LHCN-M2 (cell line): ENCODE measurements at regions not wholly inside any gene's neighbourhood (a gene's known extent, or its start where the extent isn't known, plus 50 kb on each side); places are given as distances from the start of the nearest gene placed in this dataset.
A peak's percentile ranks its signal among the peaks of the same experiment; 100 is the strongest.
"Not testable (repeated sequence)": the region's sequence is repeated elsewhere in the genome, so short reads cannot be mapped to it uniquely, and the experiment has no call there.

Source experiments
- DNase-seq: peaks from one replicate; pipeline ENCODE4 v3.0.0-alpha.2; 2012; ENCODE audit warnings: low read depth

DNA sequence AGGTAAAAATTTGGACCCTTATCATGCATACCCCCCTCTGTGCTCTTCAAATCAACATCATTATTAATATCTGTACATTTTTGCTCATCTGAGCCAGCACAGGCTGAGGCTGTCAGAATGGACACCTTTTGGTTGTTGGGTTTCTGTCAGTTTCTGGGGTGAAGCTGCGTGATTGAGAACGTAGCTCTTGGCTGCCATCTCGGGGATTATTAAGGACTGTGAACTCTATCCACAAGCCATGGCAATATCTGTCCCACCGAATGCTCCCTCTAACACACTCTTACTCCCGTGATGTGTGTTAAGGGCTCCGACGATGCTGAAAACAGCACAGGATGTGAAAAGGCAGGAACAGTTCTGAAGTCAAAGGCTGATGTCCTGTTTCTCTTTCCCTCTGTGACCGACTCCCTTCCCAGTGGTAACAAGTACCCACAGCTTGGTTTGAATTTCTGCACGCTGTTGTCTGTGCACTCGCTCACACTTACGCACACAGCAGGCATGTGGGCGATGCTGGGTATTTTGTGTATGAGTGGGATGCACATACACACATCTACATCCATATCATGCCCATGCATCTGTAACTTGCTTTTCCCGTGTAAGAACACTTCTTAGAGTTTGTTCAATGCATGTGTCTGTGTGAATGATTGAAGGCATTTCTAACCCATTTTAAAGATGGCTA lies 405.6 kb downstream of the TMEM121 start:
- DNase-seq = no peak

DNA sequence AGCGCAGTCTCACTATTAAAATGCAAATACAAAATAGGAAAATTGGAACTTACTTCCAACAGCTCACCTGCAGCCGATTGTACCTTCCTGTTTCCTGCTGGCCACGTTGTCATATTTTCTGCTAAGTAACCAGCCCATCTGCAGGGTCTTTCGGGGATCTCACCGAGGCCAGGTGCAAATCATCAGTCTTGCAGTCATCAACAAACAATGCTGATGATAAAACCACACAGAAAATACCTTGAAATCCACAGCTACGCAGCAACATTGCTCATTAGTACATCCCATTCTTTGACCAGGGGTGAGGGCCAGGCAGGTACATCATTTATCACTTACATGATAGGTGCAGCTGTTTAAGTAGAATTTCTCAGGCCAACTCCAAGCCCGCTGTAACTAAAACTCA lies 406.9 kb downstream of the TMEM121 start:
- DNase-seq = no peak

DNA sequence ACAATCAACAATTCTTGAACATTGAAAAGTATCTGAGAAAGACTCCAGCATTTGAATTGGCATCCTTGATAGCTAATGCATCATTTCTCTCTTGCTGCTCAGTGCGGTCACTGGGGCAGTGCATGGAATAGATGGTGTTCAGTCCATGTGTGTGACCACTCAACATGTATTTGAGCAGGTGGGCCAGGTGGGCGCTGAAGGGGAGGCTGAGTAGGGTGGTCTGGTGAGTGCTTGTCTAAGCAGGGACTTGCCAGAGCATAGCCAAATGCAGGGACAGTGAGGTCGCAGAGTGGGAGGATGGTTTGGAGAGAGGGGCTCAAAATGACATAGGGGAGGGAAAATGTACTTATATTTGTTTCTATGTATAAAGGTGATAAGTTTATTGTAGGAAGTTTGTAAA lies 409.0 kb downstream of the TMEM121 start:
- no peak for DNase-seq

DNA sequence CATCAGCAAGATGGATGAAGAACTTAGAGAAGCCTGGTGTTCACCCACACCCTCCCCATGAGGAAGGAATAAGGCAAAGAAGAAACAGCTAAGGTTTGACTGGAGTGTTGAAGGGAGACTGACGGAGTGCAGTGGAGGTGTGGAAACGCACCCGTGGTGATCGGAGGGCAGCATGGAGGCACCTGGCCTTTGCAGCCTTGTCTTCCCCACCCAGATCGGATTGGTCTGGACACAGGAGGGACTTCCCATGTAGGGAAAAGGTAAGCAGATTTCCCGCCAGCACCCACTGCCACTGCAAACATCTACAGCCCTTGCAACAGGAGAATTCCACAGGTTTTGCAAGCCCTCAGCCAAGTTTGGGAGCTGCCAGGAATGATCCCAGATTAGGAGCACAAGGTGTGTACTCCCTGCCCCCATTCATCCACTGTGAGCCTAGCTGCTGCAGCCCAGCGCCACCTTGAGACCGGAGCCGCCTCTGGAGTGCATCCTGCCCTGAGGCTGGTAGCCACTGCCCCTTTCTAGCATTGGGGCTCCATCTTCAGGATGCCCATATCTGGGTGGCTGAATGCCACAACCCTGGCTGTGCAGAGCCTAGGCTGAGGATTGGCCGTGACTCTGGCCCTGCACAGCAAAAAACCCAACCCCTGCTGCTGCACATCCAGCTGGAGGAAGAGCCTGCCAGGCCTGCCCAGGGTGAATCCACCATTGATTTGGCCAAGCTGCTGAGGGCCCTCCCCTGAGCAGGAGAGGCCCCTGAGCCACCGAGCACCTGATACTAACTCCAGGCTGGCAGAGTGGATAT lies 411.1 kb downstream of the TMEM121 start:
- no peak for DNase-seq

DNA sequence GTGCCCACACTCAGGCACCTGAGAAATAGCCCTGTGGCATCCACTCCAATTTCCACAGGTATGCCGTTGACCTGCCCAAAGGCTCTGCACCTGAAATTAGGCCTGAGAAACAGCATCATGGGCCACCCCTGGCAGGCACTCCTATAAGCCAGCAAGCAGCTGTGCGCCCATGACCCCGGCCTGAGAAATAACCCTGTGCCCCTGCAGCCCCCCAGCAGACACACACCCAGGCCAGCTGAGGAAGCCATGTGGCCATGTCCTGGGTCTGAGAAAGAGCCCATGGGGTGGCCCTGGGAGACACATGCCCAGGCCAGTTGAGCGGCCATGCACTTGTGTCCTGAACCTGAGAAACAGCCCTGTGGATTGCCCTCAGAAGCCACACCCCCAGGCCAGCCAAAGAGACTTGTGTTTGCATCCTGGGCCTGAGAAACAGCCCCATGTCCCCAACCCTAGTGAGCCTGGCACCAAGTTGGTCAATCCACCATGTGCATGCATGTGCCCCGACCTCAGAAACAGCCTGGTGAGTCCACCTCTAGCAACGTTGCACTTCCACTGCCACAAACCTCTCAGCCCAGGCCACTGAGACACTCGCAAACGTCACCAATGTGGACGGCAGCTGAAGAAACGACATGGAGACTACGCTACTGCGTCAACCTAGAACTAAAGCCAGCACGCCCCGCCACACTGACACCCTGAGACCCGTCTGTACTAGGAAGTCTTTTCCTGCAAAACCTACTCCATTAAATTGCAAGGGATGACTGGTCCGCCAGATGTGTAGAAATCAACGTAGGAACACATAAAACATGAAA lies 411.9 kb downstream of the TMEM121 start:
- DNase-seq = no peak

DNA sequence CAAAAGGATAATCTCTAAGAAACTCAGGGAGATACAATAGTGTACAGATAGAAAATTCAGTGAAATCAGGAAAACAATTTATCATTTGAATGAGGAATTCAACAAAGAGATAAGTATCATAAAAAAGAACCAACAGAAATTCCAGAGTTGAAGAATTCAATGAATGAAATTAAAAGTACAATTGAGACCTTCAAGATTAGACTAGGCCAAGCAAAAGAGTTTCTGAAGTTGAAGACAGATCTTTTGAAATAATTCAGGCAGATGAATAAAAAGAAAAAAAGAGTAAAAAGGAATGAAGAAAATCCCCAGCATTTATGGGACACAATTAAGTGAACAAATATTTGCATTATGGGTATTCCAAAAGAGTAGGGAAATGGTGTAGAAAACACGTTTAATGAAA lies 412.6 kb downstream of the TMEM121 start:
- no peak for DNase-seq

DNA sequence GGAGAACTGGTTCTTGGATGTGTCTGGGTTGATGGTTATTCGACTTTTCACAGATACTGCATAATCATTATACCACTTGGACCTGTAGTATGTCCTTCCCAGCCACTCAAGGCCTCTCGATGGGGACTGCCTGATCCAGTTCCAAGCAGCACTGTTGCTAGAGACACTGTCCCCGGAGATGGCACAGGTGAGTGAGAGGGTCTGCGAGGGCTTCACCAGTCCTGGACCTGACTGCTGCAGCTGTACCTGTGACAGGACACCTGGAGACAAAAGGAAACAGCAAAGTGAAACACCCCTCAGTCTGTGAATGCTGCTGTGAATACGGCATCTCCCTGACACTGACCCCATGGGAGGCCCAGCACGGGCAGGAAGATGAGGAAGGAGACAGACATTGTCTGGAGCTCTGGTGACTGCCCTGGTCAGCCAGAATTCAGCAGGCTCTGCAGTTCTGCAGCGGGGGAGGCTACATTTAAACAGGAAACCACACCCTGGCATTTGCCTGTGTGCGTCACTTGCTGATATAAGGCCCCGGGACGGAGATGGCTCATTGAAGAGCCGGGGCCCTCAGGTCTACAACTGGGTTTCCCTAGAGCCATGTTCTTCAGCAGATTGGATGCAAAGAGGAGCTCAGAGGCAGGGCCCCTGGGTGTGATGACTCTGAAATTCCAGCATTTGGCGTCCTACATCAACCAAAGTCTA lies 413.6 kb downstream of the TMEM121 start:
- no peak for DNase-seq

DNA sequence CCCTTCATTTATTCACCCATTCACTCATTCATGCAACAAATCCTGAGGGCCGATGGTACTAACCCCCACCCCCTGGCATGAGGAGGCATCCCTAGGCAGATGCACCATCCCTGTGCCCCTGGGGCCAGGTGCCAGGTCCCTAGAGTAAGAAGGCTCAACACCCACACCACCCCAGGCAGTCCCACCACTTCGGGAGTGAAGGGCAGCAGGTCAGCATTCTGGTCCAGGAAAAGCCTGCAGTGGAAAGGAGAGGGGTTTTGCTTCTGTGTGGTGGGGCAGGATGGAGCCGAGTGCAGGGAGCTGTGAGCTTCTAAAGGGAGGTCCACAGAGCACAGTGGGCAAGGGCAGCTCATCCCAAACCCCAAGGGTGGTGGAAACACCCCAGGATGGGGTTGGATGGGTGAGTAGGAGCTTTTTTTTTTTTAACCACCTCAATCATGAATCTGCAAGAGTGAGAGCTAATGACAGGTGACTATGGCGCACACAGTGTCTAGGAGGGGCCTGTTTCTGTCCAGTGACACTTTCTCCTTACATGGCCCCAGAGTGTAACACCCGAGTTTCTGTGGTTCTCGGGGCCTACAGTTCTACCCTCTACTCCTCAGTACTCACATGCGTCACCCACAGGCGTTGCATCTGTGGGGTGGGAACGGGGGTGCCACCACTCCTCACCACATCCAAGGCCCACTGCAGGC lies 414.3 kb downstream of the TMEM121 start:
- DNase-seq = no peak

DNA sequence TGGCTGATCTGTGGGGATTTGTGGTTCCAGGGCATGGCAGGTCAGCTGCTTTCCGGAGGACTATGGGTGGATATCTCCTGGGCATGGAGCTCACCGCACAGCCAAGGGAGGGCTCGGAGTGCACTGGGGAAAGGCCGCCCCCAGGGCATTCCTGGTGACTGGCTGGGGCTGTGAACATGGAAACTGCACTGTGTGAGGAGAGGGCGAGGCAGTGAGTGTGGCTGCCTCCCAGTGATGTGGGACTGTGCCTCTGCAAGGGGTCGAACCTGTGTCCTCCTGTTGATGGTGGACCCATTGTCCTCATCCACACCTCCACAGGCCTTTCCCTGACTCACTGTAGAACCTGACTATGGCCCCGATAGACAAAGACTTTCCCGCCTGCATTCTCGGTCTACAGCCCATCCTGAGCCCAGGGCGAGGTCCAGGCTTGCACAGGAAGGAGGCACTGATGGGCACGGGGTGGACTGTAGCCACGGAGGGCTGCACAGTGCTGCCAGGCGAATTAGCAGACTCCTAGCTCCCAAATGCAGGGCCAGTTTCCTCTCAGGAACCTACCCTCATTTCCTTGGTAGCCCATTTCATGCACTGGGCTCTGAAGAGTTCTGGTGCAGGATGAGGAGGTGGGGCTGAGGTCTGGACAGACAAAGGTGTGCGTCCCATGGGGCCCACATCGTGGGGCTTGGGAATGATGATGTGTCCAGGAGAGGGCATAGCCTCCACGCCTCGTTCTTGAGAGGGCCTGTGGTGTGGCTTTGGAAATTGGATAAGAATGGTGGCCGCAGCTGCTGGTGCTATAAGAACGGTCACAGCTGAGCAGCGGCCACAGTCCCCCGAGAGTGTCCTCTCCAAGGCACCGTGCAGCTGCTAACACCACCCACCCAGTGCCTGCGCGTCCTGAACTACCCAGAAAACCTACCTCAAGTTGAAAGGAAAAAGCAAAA lies 415.1 kb downstream of the TMEM121 start:
- DNase-seq = no peak

DNA sequence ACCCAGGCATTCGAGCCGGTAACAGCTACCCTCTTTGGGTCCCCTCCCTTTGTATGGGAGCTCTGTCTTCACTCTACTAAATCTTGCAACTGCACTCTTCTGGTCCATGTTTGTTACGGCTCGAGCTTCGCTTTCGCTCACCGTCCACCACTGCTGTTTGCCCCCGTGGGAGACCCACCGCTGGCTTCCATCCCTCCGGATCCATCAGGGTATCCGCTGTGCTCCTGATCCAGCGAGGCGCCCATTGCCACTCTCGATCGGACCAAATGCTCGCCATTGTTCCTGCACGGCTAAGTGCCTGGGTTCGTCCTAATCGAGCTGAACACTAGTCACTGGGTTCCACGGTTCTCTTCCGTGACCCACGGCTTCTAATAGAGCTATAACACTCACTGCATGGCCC lies 416.3 kb downstream of the TMEM121 start:
- not testable (repeated sequence) for DNase-seq

DNA sequence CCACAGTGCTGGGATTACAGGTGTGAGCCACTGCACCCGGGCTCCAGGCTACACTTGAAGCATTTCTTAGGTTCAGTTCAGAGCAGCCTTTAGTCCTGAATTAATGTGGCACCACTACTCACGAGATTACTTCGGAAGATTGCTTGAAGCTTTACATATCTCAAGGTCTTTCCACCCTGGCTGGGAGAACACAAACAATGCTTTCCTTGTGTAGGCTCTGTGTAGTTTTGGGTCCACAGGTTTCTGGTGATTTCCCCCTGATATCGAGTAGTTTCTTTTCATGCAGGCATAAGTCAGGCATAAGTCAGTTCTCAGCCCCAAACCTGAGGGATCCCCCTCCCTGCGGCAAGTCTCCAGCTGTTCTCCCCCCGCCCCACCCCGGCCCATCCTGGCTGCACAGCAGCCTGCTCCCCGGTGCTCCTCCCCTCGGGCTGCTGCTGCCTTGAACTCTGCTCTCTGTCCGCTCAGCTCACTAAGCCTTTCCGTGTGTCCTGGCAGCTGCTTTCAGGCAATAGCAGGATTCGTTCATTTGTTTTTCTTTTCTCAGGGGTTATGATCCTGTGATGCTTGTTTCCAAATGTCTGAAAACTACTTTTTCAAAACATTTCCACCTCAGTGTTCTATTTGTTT lies 417.7 kb downstream of the TMEM121 start:
- no peak for DNase-seq

DNA sequence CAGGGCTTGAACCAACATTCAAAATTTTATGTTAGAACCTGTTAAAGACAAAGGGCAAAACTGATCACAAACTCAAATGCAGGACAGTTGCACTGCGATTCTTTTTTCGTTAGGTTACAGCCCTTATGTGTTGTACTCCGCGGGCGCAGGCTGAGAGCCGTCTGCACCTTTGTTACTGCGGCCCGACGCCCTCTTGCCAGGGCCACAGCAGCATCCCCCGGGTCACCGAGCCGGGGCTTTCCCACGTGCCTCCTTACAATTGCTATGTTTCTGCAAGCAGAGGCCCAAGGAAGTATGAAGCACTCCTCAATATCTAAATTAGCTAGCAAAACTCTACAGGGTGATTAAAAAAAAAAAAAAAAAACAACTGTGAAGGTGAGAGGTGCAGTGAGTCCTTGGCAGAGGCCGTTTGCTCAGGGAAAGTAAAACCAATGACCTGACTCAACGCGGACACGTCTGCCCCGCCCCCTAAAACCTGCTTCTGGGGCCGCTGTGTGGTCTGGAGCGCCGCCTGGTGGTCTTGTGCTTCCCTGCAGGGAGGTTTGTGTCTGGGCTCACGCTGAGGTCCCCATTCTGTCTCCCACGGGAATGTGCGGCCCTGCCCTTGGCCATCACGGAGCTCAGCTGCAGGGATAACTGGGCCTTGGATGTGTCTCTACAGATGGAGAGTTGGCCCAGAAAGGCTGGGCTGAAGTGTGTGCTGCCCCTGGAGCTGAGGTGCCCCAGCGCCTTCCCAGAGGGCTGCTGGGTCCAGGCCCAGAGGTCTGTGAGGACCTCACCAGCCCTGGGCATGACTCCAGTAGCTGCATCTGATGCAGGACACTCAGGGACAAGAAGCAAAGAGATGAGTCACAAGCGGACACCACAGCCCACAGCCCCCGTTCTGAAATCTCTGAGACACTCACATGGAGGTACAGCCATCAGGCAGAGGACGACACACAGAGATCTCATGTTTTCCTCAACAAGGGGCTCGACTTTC lies 418.5 kb downstream of the TMEM121 start:
- DNase-seq = peak; percentile 3

DNA sequence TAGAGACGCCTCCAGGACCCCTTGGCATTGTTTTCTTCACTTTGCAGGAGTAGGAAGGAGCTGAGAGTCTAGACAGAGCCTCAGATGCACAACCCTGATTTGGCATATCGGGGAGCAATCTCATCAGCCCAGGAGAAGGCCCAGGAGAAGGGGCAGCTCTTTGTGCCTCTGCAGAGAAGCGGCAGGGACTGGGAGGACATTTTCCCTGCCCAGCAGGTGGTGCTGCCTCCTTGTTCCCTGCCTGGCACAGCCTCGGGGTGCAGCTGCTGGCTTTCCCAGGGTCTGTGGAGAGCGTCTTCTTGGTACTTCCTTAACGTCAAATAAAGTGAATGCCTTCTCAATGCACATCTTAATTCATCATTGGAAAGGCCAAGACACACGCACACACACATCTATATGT lies 419.5 kb downstream of the TMEM121 start:
- no peak for DNase-seq

DNA sequence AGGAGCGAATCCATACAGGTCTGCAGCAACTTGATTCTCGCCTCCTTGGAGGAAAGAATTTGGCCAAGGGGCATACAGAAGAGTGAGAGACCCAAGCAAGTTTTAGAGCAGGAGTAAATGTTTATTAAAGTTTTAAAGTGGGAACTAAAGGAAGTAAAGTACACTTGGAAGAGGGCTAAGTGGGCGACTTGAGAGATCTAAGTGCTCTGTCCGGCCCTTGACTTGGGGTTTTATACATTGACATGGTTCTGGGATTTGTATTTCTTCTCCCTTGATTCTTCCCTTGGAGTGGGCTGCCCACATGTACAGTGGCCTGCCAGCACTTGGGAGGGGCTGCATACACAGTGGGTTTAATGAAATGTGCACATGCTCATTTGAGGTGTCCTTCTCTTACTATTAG lies 421.2 kb downstream of the TMEM121 start:
- DNase-seq = no peak

DNA sequence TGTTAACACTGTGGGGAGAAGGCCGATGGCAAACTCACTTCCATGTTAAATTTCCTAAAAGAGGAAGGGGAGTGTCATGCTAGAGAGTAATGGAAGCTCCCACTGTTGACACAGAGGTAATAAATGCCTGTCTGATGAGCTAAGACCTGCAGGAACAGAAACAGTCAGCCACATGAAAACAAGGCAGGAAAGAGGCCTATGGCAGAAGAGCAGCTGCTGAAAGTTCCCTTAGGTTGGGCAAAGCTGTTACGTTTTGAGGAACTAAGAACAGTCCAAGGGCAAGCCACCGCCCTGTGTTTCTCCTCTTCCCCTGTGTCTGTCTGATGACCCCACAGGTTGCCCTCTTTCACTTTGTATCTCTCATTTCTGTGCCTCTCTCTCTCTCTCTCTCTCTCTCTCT lies 422.6 kb downstream of the TMEM121 start:
- not testable (repeated sequence) for DNase-seq

DNA sequence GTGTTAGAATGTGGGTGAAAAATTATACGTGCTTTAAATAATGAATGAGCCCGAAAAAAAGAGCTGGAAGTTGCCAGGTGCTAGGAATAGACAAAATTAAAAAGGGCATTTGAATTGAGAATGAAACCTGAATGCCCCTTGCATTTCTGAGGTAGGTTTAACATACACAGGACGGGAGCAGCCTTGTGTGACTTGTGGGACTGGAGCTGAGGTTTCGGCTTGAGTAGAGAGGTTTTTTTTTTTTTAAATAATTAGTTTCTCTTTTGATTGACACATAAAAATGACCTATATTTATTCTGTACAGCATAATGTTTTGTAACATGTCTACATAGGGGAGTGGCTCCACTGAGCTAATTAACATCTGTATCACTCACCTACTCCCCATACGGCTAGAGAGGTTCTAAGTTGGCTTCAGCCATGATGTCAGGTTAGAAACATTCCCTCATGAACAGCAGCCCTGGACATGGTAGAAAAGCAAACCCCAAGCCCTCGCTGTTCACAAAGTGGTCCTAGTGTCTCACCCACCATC lies 424.0 kb downstream of the TMEM121 start:
- not testable (repeated sequence) for DNase-seq

DNA sequence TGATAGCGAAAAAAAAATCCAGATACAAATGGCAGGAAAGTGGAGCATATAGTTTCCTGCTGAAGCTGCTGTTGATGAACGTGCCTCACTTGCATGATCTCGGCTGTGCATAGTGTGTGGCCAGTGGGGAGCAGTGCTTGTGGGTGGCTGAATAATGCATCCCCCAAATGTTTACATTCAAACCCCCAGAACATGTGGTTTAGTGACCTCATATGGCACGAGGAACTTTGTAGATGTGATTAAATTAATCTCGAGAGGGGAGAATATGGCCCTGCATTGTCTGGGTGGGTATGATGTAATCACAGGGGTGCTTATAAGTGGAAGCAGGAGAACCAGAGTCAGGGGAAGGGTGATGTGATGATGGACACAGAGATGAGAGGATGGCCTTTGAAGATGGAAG lies 425.0 kb downstream of the TMEM121 start:
- DNase-seq = no peak

DNA sequence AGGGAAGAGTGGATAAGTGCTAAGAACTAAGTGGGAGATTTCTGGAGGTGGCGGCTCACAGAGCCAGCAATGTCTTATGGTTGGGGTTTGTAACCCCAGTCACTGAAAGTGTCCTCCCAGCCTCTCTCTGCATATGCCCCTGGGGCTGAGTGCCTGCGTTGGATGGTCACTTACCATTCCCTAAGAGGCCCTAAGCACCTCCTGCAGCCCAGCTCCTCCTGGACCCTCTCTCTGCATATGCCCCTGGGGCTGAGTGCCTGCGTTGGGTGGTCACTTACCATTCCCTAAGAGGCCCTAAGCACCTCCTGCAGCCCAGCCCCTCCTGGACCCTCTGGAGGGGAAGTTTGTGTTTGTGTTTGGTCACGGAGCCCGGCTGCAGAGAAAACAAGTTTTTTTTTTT lies 425.8 kb downstream of the TMEM121 start:
- DNase-seq = no peak
